Loucy (cell line): ENCODE measurements at regions not wholly inside any gene's neighbourhood (a gene's known extent, or its start where the extent isn't known, plus 50 kb on each side); places are given as distances from the start of the nearest gene placed in this dataset.

ENCODE experiments used
- H2AFZ ChIP-seq: fragments of 200-600 bp; sonication (generic); 2 replicates; pipeline ENCODE4 v1.6.0; 2016; ENCODE audit warnings: antibody characterized with exemption, mild to moderate bottlenecking, low read length, moderate library complexity
- H3F3A ChIP-seq: fragments of 200-600 bp; 2 replicates; pipeline ENCODE4 v1.6.0; 2016; ENCODE audit warnings: antibody characterized with exemption, low read depth, mild to moderate bottlenecking
- H3K27me3 ChIP-seq: fragments of 200-600 bp; sonication (generic); 2 replicates; pipeline ENCODE4 v1.6.1; 2014; ENCODE audit warnings: low read length, mild to moderate bottlenecking; ENCODE audit not compliant: insufficient read depth, poor library complexity, severe bottlenecking
- H3K36me3 ChIP-seq: fragments of 200-600 bp; sonication (generic); 2 replicates; pipeline ENCODE4 v1.6.1; 2016; ENCODE audit warnings: low read length; ENCODE audit not compliant: insufficient read depth
- H3K4me1 ChIP-seq: fragments of 200-600 bp; sonication (generic); 2 replicates; pipeline ENCODE4 v1.5.1; 2014; ENCODE audit warnings: low read length, mild to moderate bottlenecking; ENCODE audit not compliant: insufficient read depth, poor library complexity, severe bottlenecking
- H3K4me2 ChIP-seq: fragments of 200-600 bp; sonication (generic); 2 replicates; pipeline ENCODE4 v1.6.0; 2014; ENCODE audit warnings: antibody characterized with exemption, low read length, low read depth, mild to moderate bottlenecking; ENCODE audit not compliant: poor library complexity, severe bottlenecking
- H3K4me3 ChIP-seq: fragments of 200-600 bp; sonication (generic); 2 replicates; pipeline ENCODE4 v1.5.1; 2014; ENCODE audit warnings: low read length, mild to moderate bottlenecking, mixed read lengths; ENCODE audit not compliant: poor library complexity, severe bottlenecking
- H3K79me2 ChIP-seq: fragments of 200-600 bp; sonication (generic); 2 replicates; pipeline ENCODE4 v1.6.1; 2014; ENCODE audit warnings: low read length; ENCODE audit not compliant: insufficient read depth
- H3K9ac ChIP-seq: fragments of 200-600 bp; sonication (generic); 2 replicates; pipeline ENCODE4 v1.6.0; 2014; ENCODE audit warnings: mild to moderate bottlenecking, low read depth, low read length, moderate library complexity; ENCODE audit not compliant: poor library complexity, severe bottlenecking
- H3K9me2 ChIP-seq: fragments of 200-600 bp; sonication (generic); replicated peaks from 2 replicates; pipeline ENCODE4 v1.6.1; 2016; ENCODE audit warnings: low read depth, low read length, mixed read lengths
- H3K9me3 ChIP-seq: fragments of 200-600 bp; sonication (generic); 2 replicates; pipeline ENCODE4 v1.6.1; 2014; ENCODE audit warnings: mild to moderate bottlenecking, antibody characterized with exemption, low read length, low read depth; ENCODE audit not compliant: insufficient read depth
- H4K20me1 ChIP-seq: fragments of 200-600 bp; sonication (generic); 2 replicates; pipeline ENCODE4 v1.6.0; 2014; ENCODE audit warnings: antibody characterized with exemption, low read length, mild to moderate bottlenecking; ENCODE audit not compliant: insufficient read depth, poor library complexity, severe bottlenecking
- EZH2phosphoT487 ChIP-seq: fragments of 200-600 bp; IDR thresholded peaks from 2 replicates; pipeline ENCODE4 v1.6.1; 2018; ENCODE audit warnings: antibody characterized with exemption, mild to moderate bottlenecking, moderate library complexity, borderline replicate concordance
- TF ChIP-seq, protein P1 (sequence below): fragments of 200-600 bp; sonication (generic); conservative IDR thresholded peaks from 2 replicates; pipeline ENCODE4 v1.5.1; 2014; ENCODE audit warnings: mild to moderate bottlenecking, antibody characterized with exemption, low read length

- peaks cover 13% of the 10 kb centered on the region for H3K4me1 ChIP-seq
- H2AFZ ChIP-seq, result no peak overlapping the region
- no peak for TF ChIP-seq EZH2phosphoT487
- TF ChIP-seq, protein P1, sequence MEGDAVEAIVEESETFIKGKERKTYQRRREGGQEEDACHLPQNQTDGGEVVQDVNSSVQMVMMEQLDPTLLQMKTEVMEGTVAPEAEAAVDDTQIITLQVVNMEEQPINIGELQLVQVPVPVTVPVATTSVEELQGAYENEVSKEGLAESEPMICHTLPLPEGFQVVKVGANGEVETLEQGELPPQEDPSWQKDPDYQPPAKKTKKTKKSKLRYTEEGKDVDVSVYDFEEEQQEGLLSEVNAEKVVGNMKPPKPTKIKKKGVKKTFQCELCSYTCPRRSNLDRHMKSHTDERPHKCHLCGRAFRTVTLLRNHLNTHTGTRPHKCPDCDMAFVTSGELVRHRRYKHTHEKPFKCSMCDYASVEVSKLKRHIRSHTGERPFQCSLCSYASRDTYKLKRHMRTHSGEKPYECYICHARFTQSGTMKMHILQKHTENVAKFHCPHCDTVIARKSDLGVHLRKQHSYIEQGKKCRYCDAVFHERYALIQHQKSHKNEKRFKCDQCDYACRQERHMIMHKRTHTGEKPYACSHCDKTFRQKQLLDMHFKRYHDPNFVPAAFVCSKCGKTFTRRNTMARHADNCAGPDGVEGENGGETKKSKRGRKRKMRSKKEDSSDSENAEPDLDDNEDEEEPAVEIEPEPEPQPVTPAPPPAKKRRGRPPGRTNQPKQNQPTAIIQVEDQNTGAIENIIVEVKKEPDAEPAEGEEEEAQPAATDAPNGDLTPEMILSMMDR, result no peak
Measured at GRCh38 chr12:11986165-11986564, 84.6 kb upstream of the BCL2L14 start.

DNA sequence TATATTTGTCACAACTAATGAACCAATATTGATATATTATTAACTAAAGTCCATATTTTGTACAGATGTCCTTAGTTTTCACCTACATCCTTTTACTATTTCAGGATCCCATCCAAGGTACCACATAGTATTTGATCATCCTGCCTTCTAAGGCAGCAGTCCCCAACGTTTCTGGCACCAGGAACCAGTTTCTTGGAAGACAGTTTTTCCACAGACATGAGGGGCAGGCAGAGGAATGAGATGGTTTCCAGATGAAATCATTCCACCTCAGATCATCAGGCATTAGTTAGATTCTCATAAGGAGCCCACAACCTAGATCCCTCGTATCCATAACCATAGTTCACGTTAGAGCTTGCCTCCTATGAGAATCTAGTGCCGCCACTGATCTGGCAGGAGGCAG is 82.8 kb upstream of the BCL2L14 start:
- H3K79me2 ChIP-seq, result no peaks in the 10 kb centered on the region
- no peaks in the 10 kb centered on the region for H3K4me1 ChIP-seq
- TF ChIP-seq, protein P1, result no peak
- TF ChIP-seq EZH2phosphoT487, result no peak

More at GRCh38 chr12:11986165-11986564, 84.6 kb upstream of the BCL2L14 start:
- no peaks in the 10 kb centered on the region for H4K20me1 ChIP-seq
- H3K4me2 ChIP-seq, result no peak overlapping the region
- H3K9me3 ChIP-seq, result no peaks in the 10 kb centered on the region
- no peaks in the 10 kb centered on the region for H3F3A ChIP-seq
- H3K9me2 ChIP-seq, result no peaks in the 10 kb centered on the region
- H3K4me3 ChIP-seq, result no peak overlapping the region
- no peaks in the 10 kb centered on the region for H3K79me2 ChIP-seq
- no peaks in the 10 kb centered on the region for H3K27me3 ChIP-seq
- H3K36me3 ChIP-seq, result no peaks in the 10 kb centered on the region
- H3K9ac ChIP-seq, result no peak overlapping the region

DNA sequence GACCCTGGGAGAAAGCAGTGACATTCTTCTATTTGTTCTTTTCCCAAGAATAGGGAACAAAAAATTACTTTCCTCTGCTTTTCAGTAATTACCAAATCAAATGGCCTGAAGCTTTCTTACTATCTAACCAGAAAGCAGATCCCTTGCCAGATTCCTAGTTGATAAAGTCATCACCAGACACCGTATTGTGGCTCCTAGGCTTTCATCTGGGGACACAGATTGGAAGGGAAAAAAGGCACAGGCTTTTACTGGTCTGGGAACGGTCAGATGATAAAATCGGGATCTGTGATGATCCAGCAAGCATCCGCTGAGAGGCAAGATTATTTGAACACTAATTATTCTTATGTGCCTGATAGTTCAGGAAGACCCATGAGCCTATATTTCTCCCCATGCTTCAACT is 79.1 kb upstream of the BCL2L14 start:
- no peaks in the 10 kb centered on the region for H3K36me3 ChIP-seq
- H3K9me2 ChIP-seq, result no peaks in the 10 kb centered on the region
- TF ChIP-seq EZH2phosphoT487, result no peak
- TF ChIP-seq, protein P1, result no peak
- H3K4me2 ChIP-seq, result no peak overlapping the region
- no peaks in the 10 kb centered on the region for H3K27me3 ChIP-seq
- no peaks in the 10 kb centered on the region for H3F3A ChIP-seq
- no peak overlapping the region for H3K9ac ChIP-seq
- no peaks in the 10 kb centered on the region for H3K9me3 ChIP-seq
- no peaks in the 10 kb centered on the region for H4K20me1 ChIP-seq
- H3K79me2 ChIP-seq, result no peaks in the 10 kb centered on the region
- H2AFZ ChIP-seq, result no peak overlapping the region
- H3K4me3 ChIP-seq, result no peak overlapping the region
- no peaks in the 10 kb centered on the region for H3K4me1 ChIP-seq

More for the DNA sequence above, 82.8 kb upstream of the BCL2L14 start:
- H3F3A ChIP-seq, result no peaks in the 10 kb centered on the region
- no peaks in the 10 kb centered on the region for H3K9me3 ChIP-seq
- no peaks in the 10 kb centered on the region for H3K36me3 ChIP-seq
- no peak overlapping the region for H2AFZ ChIP-seq
- no peaks in the 10 kb centered on the region for H3K9me2 ChIP-seq
- H3K9ac ChIP-seq, result no peak overlapping the region
- no peak overlapping the region for H3K4me3 ChIP-seq
- H4K20me1 ChIP-seq, result no peaks in the 10 kb centered on the region
- H3K27me3 ChIP-seq, result no peaks in the 10 kb centered on the region
- H3K4me2 ChIP-seq, result no peak overlapping the region
